WTC11 (cell line): ENCODE measurements at regions not wholly inside any gene's neighbourhood (a gene's known extent, or its start where the extent isn't known, plus 50 kb on each side); places are given as distances from the start of the nearest gene placed in this dataset.

Source experiments
- CREM ChIP-seq: sonication (generic); formaldehyde crosslinking; IDR thresholded peaks from 2 replicates; pipeline ENCODE4 v1.8.1; 2022; ENCODE audit warnings: mild to moderate bottlenecking, missing genetic modification reagents, moderate library complexity
- CTCF ChIP-seq: fragments of 200-600 bp; IDR thresholded peaks from 2 replicates; pipeline ENCODE4 v1.8.0; 2022; ENCODE audit warnings: antibody characterized with exemption
- FOXJ3 ChIP-seq: sonication (generic); formaldehyde crosslinking; IDR thresholded peaks from 2 replicates; pipeline ENCODE4 v1.9.0; 2021; ENCODE audit warnings: missing genetic modification reagents, mild to moderate bottlenecking, borderline replicate concordance
- MYBL2 ChIP-seq: sonication (generic); formaldehyde crosslinking; IDR thresholded peaks from 2 replicates; pipeline ENCODE4 v1.8.1; 2023; ENCODE audit warnings: mild to moderate bottlenecking, moderate library complexity, missing genetic modification reagents
- RELA ChIP-seq: sonication (generic); formaldehyde crosslinking; IDR thresholded peaks from 2 replicates; pipeline ENCODE4 v1.8.1; 2022; ENCODE audit warnings: missing genetic modification reagents, mild to moderate bottlenecking, borderline replicate concordance
- SP1 ChIP-seq: sonication (generic); formaldehyde crosslinking; conservative IDR thresholded peaks from 2 replicates; pipeline ENCODE4 v1.8.1; 2022; ENCODE audit warnings: missing genetic modification reagents

- TF ChIP-seq CTCF (no peak), FOXJ3 (CRISPR knock-in tag) (no peak), CREM (CRISPR knock-in tag) (no peak), RELA (CRISPR knock-in tag) (no peak), MYBL2 (no peak), SP1 (CRISPR knock-in tag) (no peak)
Observed at GRCh38 chr14:26867171-26867757, 269.4 kb upstream of the NOVA1 start.
